ENCODE measurements at regions not wholly inside any gene's neighbourhood (a gene's known extent, or its start where the extent isn't known, plus 50 kb on each side); places are given as distances from the start of the nearest gene placed in this dataset.
"Not testable (repeated sequence)": the region's sequence is repeated elsewhere in the genome, so short reads cannot be mapped to it uniquely, and the experiment has no call there.

DNA sequence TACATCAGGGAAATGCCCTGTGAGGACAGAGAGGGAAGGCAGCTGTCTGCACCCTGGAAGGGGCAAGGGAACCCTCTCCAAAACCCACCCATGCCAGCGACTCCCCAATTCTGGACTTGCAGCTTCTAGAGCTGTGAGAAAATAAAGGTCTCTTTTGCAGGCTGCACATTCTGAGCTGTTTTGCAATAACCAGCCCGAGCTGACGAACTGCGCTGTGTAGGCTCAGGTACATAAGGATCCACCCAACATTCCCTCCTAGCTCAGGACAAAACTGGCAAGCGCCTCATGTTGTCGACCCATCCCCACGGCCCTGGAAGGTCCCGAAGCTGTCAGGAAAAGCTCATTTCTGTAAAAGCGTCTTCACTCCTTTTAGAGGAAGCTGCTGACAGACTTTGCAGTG, 271.8 kb downstream of the CRLF2 start:
- no peak for DNase-seq

DNA sequence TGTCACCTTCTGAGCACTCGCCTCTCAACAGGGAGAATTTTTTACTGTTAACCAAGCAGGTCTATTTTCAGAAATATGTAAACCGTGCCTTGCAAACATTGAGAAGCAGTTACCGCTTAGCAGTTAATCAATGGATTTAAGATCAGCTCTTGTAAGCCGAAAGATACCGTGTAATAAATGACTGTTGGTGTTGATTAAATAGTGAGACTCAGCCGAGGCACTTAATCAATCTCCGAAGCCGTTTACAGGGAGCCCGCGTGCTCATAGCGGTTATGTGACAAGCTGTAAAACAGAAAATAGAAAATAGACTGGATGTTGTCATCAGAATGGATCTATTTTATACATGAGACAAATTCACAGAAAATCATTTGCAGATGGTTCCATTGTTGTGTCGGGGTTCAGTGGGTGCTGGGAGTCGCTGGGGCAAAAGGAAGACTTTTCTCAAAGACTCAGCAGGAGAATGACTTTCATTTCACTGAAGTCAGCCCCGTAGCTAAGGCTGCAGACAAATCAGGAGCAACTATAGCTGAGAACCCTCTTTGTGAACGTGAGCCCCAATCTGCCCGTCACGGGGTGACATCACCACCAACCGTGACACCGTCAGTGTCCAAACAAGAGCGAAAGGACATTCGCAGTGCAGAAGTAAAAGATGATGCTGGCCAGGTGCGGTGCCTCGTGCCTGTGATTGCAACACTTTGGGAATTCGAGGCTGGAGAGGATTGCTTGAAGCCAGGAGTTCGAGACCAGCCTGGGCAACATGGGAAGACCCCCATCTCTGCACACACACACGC, 275.3 kb downstream of the CRLF2 start:
- no peak for DNase-seq

DNA sequence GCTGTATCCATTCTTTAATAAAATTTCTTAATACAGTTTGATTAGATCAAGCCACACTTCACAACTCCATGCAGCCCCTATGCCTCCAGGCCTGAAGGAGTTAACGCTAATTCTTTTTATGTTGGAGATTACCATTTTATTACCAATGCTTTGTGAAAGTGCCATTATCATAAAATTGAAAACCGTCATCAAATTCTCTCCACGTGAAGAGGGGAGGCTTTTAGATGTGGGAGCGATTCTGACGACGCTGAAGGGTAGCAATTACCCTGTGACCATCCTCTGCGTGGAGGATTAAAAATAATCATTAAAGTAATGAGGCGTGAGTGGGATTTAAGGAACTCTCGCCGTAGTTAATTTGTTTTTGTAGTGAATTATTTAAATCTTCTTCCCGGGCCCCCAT, 278.8 kb downstream of the CRLF2 start:
- no peak for DNase-seq

DNA sequence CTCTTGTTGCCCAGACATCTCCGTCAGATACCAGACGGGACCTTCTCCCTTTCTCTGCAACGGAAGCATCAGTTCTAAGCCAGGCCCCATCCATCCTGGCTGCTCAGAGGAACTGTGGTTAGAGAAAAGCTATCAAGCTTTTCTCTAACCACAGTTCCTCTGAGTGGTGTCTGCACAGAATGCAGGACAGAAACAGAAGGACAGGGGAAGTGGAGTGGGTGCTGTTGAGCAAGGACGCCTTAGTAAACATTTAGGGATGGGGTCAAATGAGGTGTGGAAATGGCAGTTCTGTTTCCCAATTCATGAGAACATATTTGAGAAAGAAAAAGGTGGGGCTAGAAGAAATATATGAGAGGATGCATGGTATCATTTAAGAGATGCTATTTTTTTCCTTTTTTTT, 283.8 kb downstream of the CRLF2 start:
- DNase-seq, result no peak

DNA sequence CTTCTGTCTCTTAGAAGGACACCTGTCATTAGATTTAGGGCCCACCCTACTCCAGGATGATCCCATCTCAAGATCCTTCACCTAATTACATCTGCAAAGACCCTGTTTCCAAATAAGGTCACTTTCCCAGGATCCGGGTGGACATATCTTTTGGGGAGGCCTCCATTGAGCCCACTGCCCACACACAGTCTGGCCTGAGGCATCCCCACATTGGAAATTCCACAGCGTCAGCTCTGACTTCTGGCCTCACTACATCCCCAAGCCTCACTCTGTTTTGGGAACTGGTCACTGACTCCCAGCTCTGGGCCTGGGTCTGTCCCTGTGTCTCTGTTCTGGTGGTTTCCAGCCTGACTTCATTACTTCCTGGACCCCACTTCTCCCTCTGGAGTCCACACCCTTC, 285.5 kb downstream of the CRLF2 start:
- DNase-seq, result no peak

DNA sequence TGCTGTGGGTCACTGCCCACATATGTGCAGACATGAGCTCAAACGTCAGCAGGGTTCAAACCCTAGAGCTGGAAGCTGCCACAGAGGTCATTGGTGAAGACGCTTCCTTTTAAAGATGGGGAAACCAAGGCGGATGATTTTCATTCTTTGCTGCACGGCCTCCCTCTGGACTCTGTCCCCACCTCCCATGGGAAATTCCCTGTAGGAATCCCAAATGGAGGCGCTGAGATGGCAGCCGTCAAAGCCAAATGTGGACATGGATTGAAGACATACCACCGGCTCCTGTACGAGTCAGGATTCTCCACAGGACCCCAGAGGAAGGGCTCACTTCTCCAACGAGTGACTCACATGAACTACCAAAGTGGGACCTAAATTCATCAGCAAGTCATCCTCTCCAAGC, 286.4 kb downstream of the CRLF2 start:
- no peak for DNase-seq

DNA sequence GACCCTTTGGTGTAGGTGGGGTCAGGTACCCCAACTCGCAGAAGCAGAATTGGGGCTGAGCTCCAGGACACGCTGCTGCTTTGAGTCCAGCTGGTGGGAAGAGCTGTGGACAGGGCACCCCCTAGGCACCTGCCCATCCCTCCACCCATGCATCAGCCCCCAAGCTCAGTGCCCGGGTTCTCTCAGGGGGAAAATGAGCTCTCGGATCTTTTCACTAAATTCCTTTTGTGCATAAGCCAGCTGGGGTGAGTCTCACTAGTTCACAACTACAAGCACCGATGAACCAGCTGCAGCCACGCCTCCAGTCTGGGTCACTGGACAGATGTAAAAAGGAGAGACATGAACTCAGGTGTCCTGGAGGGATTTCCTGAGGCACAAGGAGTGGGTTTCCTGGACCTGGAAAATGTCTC, 286.8 kb downstream of the CRLF2 start:
- DNase-seq, result no peak

DNA sequence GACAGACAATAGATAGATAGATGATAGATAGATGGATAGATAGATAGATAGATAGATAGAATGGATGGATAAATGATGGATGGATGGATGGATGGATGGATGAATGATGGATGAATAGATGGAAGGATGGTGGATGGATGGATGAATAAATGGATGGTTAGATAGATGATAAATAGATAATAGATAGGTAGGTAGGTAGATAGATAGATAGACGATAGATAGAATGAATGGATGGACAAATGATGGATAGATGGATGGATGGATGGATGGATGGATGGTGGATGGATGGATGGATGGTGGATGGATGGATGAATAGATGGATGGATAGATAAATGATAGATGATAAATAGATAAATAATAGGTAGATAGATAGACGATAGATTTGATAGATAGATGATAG, 287.4 kb downstream of the CRLF2 start:
- DNase-seq, result no peak

DNA sequence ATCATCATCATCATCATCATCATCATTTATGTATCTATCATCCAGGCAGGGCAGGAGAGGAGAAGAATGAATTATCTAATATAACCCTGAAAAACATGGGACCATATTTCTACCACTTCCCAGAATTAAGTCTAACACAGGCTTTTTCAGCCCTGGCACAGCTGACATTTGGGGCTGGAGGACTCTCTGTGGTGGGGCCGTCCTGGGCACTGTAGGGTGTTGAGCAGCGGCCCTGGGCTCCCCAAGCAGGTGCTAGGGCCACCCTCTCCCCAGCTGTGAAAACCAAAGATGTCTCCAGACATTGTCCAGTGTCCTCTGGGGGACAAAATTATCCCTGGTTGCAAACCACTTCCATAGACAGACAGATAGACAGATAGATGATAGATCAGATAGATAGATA, 288.4 kb downstream of the CRLF2 start:
- DNase-seq, result no peak

DNA sequence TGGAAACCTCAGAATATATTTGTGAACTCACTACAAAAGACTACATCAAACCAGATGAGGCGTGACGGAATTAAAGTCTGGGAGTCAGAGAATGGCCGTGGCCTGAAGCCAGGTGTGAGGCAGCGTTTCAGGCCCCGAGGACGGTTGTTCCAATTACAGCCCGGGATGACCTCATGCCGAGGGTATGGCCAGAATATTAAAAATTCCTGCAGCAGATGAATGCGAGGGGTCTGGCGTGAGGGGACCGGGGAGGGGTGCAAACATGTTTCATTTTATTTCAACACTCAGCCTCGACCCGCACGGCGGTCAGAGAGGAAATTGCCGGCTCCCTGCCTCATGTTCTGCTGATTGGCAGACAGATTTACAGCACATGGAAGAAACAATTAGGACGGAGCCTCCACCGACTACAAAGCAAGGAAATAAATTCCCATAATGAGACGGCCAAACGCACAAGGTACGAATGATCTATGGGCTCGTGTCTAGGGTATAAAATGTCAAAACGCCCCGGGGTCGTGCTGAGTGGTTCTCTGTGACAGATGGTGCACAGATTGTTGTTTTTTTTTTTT, 289.7 kb downstream of the SHOX start:
- no peak for DNase-seq

DNA sequence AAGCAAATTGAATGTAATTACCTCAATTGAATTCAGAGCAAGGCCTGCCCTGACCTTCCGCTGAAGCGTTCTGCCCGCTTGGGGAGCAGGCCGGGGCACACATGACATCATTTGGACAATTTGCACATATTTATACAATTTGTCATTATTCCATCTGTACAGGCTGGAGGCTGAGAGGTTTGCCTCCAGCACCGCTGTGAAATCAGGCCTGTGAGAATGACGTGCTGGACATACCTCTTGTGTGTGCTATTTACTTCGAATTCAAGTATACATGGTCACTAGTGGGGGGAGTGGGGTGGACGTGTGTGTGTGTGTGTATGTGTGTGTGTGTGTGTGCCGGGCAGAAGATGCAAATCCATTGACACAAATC, 285.6 kb downstream of the SHOX start:
- DNase-seq, result no peak

DNA sequence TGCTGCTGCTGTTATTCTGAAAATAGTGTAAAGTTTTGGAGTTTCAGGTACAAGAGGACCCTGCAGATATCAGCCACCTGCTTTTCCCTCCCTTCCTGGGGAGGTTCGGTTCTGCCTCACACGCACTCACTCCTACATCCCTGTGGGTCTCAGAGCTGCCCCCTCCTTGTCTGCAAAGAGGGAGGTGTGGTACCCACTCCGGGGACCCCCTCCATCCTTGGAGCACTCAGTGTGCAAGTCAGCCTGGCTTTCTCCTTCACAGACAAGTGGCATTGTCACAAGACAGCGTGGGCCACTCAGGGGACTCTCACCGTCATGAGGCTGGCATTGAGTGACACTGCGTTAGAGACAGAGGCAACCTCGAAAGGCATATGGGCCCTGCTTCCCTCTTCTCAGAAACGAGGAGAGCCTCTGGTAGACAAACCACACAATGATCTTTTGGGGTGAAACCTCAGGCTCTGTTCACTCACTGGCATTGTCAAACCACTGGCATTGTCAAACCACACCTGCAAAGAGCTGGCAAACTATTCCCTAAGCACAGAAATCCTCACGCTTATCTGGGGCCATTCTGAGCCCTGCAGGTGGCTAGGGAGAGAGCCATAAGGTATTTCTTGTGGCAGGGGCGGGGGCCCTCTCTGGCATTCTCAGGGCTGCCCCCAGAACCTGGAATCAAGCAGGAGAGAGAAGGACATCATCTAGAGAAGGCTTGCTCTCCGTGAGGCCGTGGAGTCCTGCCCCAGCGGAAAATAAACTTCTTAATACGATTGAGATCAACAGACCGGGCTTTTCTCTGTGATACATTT, 285.0 kb downstream of the SHOX start:
- DNase-seq, result no peak

DNA sequence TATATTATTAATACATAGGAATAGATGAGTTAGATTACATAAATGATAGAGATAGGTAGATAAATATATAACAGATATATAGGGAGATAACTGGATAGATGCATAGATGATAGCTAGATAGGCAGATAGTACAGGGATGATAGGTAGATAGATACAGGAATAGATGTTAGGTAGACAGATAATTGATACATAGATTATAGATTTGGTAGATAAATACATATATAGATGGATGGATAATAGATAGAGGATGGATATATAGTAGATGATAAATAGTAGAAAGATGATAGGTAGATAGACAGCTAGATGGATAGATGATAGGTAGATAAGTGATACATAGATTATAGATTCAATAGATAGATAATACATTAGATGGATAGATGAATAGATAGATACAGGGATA, 283.6 kb downstream of the SHOX start:
- DNase-seq, result no peak

DNA sequence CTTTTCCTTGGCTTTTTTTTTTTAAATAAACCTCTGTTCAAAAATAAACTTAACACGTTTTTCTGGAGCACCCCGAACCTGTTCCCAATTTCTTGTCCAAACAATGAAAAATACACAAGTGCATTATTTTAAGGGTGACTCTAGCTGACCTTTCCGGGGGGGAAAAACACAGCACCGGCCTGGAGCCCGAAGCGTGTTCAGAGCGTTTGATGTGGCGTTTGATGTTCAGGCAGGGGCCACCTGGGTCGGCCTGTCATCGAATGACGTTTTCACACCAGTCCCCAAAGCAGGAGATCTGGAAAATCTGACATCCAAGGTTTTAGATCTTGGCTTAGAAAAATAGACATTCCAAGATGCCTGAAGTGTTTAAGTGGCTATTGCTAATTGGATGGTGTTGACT, 282.1 kb downstream of the SHOX start:
- no peak for DNase-seq

DNA sequence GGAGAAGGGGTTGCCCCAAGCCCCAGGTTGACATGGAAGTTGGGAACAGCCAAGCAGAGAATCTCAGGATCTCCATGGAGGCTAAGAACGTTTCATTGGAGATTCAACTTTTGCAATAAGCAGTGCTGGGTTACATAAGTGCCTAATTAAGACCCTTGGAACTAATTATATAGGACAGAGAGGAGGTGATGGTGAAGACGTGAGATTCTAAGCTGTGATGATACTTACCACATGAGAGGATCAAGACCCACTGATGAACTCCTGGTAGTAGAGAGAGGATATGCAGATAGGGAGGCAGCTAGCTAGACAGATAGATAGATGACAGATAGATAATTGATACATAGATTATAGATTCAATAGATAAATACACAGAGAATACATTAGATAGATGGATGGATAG, 278.5 kb downstream of the SHOX start:
- not testable (repeated sequence) for DNase-seq

DNA sequence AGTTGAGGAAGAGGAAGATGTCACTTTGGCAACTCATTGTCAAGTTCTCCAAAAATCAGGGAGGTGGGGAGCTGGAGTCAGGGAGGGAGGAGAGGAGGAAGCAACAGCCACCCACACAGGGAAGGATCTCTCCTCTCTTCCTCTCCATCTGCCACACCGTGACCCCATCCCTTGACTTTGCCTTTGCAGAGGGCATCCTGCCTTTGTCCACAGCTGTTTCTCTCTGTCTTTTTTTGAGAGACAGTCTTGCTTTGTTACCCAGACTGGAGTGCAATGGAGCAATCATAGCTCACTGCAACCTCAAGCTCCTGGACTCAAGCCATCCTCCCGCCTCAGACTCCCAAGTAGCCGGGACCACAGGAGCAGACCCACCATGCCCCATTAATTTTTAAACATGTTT, 276.0 kb downstream of the SHOX start:
- DNase-seq, result no peak

DNA sequence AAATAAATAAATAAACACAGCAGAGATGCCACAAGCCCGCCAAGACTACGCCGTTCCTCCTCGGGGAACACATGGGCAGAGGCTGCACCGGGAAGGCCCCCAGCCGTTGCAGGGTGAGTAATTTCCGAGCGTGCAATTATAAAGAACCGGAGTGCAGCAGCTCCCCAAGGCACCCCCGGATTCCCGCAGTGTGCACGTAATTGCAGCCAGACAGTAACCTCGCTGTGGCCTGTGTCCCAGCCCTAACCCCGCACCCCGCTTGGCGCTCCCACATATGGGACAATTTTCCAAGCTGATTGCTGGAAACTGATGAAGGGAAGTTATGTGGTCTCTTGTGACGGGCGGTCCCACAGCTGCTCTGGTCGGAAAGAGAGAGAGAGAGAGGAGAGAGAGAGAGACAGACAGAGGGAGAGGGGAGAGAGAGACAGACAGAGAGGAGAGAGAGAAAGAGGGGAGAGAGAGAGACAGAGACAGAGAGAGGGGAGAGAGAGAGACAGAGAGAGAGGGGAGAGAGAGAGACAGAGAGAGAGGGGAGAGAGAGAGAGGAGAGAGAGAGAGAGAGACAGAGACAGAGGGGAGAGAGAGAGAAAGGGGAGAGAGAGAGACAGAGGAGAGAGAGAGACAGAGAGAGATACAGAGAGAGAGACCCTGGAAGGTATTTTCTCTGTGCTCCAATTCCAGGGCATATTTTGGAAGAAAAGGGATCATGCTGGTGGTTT, 275.4 kb downstream of the SHOX start:
- no peak for DNase-seq

DNA sequence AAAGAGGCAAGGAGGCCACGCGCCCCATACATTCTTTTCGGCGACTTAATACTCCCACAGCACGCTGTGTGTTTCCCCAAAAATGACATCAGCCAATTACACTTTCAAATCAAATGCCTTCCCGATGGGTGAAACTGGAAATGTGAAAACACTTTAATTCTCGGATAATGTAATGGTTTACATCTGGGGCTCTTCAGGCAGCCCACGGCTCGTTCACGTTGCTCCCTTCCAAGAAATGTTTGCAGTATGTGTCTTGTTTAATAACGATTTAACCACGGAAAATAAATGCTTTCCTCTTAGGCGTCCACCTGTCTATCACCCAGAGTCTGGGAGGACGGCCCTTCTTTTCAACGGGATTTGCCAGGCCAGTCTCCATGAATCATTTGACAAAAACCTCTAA, 272.5 kb downstream of the SHOX start:
- DNase-seq, result no peak

DNA sequence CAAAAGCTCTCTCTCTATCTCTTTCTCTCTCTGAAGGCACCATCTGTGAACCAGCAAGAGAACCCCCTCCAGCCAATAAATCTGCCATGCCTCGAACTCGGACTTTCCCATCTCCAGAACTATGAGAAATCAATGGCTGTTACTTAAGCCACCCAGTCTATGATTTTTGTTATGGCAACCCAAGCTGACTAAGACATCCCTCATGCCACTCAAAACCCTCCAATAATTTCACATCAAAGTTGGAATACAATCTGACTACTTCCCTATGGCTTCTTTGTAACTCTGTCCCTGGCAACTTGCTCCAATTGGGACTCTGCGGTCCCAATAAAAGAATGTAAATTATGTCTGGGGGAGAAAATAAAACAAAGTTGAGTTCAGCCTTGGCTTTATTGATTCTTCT, 265.7 kb downstream of the SHOX start:
- no peak for DNase-seq

DNA sequence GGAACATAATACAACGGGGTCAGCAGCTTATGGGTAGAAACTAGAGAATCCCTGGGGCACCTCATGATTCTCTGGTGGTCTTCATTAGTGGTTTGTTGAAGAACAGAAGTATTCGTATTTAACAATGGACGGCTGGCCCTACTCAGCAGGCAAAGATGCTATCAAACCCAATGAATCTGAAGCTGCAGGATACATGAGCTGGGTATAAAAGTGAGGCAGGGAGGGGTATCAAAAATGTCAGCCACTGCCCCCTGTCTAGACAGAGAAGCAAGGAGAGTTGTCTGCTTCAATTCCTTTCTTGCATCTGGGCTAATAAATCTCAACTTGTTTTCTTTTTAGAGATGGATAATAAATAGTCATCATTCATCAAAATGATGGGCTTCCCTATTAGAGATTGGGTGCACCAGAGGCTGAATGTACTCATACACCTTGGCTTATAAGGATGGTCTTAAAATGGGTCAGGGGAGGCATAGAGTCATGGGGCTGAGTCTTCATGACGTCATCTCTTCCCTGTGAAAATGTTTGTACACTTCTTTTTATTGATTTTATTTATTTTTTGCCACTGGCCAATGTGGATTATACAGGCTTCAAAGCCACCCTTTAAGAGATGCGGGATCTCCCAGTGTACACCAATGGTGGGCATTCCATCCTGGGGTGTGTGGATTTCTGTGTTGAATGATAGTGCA, 259.5 kb downstream of the SHOX start:
- DNase-seq, result no peak

DNA sequence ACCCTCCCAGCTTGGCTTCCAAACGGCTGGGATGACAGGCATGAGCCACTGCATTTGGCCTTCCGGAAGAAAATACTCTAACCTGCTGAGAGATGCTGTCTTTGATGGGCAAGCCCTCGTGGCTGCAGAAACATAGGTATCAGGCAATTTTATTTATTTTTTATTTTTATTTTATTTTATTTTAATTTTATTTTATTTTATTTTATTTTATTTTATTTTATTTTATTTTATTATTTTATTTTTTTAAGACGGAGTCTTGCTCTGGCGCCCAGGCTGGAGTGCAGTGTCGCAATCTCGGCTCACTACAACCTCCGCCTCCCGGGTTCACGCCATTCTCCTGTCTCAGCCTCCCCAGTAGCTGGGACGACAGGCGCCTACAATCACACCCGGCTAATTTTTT, 257.1 kb downstream of the SHOX start:
- not testable (repeated sequence) for DNase-seq

DNA sequence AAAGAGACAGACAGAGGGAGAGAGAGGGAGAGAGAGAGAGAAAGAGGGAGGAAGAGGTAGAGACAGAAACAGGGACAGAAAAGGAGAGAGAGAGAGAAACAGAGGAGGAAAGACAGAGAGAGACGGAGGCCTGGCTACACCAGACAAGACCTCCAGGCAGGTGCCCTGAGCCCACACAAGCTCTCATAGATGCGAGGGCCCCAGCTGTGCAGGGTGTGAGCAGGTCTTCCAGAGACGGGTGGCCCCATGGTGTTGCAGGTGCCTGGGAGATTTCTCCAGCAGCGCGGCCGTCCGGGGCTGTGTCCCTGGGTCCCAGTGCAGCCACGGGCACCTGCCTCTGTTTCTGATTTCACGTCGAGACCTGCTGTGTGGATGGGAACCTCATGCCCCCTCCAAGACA, 253.0 kb downstream of the SHOX start:
- no peak for DNase-seq

All from activated CD4-positive, alpha-beta T cell treated with anti-CD3 and anti-CD28 coated beads, Interleukin-2, amount 50 U/mL, for 16 hours (primary cell).